Activated CD4-positive, alpha-beta T cell treated with anti-CD3 and anti-CD28 coated beads for 1 hour (primary cell): ENCODE measurements at regions not wholly inside any gene's neighbourhood (a gene's known extent, or its start where the extent isn't known, plus 50 kb on each side); places are given as distances from the start of the nearest gene placed in this dataset.

Experiments
- DNase-seq: peaks from one replicate; pipeline ENCODE4 v3.0.0-alpha.2; 2020

GRCh38 chrX:49773993-49774392 lies 55.1 kb upstream of the PAGE4 start:
- DNase-seq: no peak

GRCh38 chrX:49767236-49767635 lies 61.9 kb upstream of the PAGE4 start:
- no peak for DNase-seq

DNA sequence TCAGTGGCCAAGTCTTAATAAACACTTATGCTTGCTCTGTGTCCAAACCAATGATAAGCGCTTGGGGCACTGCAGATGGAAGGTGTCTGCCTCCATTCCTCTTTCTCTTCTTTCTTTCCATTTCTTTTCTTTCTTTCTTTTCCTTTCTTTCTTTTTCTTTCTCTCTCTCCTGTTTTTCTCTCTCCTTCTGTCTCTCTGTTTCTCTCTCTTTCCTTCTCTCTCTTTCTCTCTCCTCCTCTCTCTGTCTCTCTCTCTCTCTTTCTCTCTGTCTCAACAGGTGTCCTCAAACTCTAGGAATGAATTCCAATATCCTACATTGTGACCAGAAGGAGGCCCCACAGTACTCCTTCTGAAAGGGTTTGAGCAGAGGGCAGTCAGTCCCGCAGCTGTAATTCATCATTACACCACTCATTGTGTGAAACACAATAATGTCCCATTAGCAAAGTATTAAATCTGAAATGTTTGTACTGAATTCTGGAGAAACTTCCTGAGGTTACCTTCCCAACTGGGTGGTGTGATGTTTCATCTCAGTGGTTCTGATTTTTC lies 66.5 kb upstream of the PAGE1 start:
- no peak for DNase-seq

- DNase-seq: no peak
These were observed 65.7 kb upstream of the PAGE1 start for GRCh38 chrX:49761481-49761880.

- no peak for DNase-seq
These were observed 64.6 kb upstream of the PAGE1 start for GRCh38 chrX:49760290-49760890.

DNA sequence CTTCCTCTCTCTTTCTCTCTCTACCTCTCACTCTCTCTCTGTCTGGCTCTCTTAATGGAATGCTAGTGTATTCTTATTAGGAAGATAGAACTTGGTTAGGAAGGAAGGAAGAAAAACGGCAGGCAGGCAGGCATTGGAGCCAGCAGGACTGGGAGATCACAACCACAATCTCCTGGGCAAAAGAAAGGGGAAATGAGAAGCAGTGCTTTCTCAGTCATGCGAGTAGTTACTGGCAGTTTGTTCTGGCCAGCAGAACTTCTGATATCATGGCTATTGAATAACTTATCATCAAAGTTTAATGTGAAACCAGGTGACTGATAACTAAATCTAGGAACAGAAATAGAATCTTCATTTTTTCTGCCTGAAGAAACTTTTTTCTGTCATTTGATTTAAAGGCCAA lies 60.9 kb upstream of the PAGE1 start:
- no peak for DNase-seq

DNA sequence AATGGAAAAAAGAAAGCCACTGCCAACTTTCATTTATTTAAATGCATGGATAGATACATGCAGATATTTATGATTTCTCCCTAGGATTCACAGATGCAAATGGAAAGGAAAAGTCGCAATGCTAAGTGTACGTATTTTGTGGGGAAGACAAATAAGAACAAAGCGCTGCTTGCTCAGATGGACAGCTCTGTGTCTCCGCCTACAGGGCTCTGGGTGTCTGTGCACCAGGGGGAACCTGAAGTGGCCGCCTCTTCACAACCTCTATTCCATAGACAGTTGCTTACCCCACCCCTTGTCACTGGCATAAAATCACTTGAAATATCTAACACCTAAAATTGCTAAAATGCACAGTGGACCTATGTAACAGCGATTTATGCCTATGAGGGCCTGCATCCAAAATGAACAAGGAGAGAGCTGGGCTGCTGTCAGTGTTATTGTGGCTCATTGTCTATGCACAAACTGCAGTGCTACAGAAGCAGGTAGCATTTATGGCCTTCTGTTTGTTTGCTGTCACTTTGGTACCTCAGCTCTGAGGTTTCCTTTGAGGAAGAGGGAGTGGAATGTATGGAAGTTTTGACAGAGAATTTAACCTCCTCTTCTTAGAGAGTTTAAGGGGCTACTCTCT lies 58.6 kb upstream of the PAGE1 start:
- peak; percentile 17 for DNase-seq

DNA sequence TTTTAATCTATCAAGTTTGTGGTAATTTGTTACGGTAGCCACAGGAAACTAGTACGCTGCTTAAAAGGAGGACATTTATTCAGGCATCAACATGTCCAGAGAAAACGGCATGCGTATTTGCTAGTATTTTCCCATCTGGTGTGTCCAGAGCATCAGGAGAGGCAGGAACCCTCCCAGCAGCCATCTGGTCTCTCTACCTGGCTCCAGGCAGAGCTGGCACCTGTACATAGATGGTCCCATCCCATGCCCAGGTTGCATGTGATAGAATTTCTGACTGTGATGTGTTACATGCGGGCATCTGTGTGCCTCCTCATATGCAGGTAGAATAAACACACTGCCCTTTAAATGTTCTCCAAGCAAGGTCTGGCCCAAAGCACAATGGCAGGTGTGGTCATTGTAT lies 57.9 kb upstream of the PAGE1 start:
- no peak for DNase-seq

DNA sequence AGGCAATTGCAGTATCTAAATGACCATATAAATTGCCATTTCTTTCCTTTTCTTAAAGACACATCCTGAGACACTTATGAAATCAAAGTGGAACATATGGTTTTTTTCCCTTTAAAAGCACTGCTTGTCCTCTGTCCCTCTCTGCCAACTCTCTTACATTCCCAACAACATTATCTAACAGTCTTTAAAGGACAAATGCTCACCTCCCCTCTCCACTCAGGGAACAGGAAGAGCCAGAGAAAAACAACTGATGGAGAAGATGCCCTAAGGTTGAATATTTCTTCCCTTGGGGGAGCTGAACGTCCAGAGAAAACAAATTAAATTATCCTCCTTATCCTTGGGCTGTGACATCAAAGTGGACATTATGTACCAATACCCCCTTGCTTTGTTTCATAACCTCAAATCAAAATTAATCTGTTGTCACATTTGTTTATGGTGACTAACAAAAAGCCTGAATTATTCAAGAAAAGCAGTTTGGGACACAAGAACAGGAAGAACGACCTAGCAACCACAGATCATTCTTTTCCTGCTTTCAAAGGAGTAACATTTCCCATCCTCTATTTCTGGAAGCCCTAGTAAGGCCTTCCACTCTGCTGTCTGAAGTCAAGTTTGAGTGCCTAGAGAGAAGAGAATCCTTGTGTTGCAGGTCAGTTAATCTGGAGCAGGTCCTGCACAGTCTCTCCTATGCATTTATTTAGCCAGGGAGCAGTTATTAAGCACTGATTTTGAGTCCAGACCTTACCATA lies 52.6 kb upstream of the PAGE1 start:
- no peak for DNase-seq

GRCh38 chrX:49746306-49746705 lies 50.5 kb upstream of the PAGE1 start:
- no peak for DNase-seq
